Gastrocnemius medialis (tissue), 4 donors: ENCODE measurements at regions not wholly inside any gene's neighbourhood (a gene's known extent, or its start where the extent isn't known, plus 50 kb on each side); places are given as distances from the start of the nearest gene placed in this dataset.
"Not testable (repeated sequence)": the region's sequence is repeated elsewhere in the genome, so short reads cannot be mapped to it uniquely, and the experiment has no call there.

Experiments used
- CTCF ChIP-seq, 5 experiments: fragments of 450-650 bp in 3 of 5; fragments of 200-600 bp in 2 of 5; sonication (generic) in 2 of 5; IDR thresholded peaks in 4 of 5; conservative IDR thresholded peaks in 1 of 5; 1 replicate in 4 of 5; 2 replicates in 1 of 5; pipeline ENCODE4 v1.5.1; 2016 to 2019; ENCODE audit warnings: antibody characterized with exemption in 5 of 5, mild to moderate bottlenecking in 3 of 5, moderate library complexity in 3 of 5
- POLR2A ChIP-seq, 2 donors: fragments of 450-650 bp; IDR thresholded peaks; one replicate each; pipeline ENCODE4 v1.6.1; 2017; ENCODE audit warnings: antibody characterized with exemption in 2 of 2, mild to moderate bottlenecking in 2 of 2, moderate library complexity in 2 of 2

GRCh38 chr2:87883659-87884058 is 58.1 kb upstream of the RGPD2 start:
- TF ChIP-seq CTCF (IDR thresholded peaks at IDR 0.05 in 4 of 5, conservative IDR thresholded peaks at IDR 0.05 in 1 of 5); POLR2A (IDR thresholded peaks at IDR 0.05): not testable (repeated sequence)
